OCI-LY1 (cell line): ENCODE measurements at regions not wholly inside any gene's neighbourhood (a gene's known extent, or its start where the extent isn't known, plus 50 kb on each side); places are given as distances from the start of the nearest gene placed in this dataset.

Source experiments
- CTCF ChIP-seq: fragments of 200-600 bp; sonication (generic), shearing (Covaris generic); IDR thresholded peaks from 2 replicates; pipeline ENCODE4 v1.5.1; 2017; ENCODE audit warnings: mild to moderate bottlenecking, antibody characterized with exemption, low read length, moderate library complexity, mixed read lengths
- EZH2 ChIP-seq: fragments of 200-600 bp; sonication (generic), shearing (Covaris generic); IDR thresholded peaks from 2 replicates; pipeline ENCODE4 v1.8.0; 2017; ENCODE audit warnings: borderline replicate concordance, mixed run types, mild to moderate bottlenecking, antibody characterized with exemption, low read length, moderate library complexity, mixed read lengths

- TF ChIP-seq EZH2 (no peak), CTCF (no peak)
Observed at GRCh38 chr11:93935826-93936225, 85.3 kb upstream of the HEPHL1 start.
